GM23338 (cell line): ENCODE measurements at regions not wholly inside any gene's neighbourhood (a gene's known extent, or its start where the extent isn't known, plus 50 kb on each side); places are given as distances from the start of the nearest gene placed in this dataset.

Source experiments
- CREB1 ChIP-seq: fragments of 250-450 bp; sonication (Bioruptor Pico); IDR thresholded peaks from 2 replicates; pipeline ENCODE4 v1.5.0; 2020; ENCODE audit warnings: low read depth, mild to moderate bottlenecking, moderate library complexity
- EZH2 ChIP-seq: fragments of 200-600 bp; sonication (generic); IDR thresholded peaks from one replicate; pipeline ENCODE4 v1.8.0; 2017; ENCODE audit warnings: antibody characterized with exemption, mild to moderate bottlenecking, low read depth; ENCODE audit not compliant: unreplicated experiment
- EZH2phosphoT487 ChIP-seq: fragments of 200-600 bp; sonication (generic); IDR thresholded peaks from one replicate; pipeline ENCODE4 v1.8.1; 2018; ENCODE audit warnings: antibody characterized with exemption; ENCODE audit not compliant: unreplicated experiment
- JUNB ChIP-seq: IDR thresholded peaks from one replicate; pipeline ENCODE4 v1.6.1; 2016; ENCODE audit warnings: antibody characterized with exemption; ENCODE audit not compliant: unreplicated experiment
- NANOG ChIP-seq: IDR thresholded peaks from 2 replicates; pipeline ENCODE4 v1.6.1; 2016; ENCODE audit warnings: antibody characterized with exemption, borderline replicate concordance
- POLR2AphosphoS5 ChIP-seq: IDR thresholded peaks from 2 replicates; pipeline ENCODE4 v1.6.1; 2016; ENCODE audit warnings: antibody characterized with exemption, low read depth
- STAT1 ChIP-seq: IDR thresholded peaks from one replicate; pipeline ENCODE4 v1.6.1; 2016; ENCODE audit warnings: antibody characterized with exemption; ENCODE audit not compliant: unreplicated experiment
- ZNF114 ChIP-seq: fragments of 250-450 bp; sonication (Bioruptor Pico); IDR thresholded peaks from 2 replicates; pipeline ENCODE4 v1.5.0; 2020; ENCODE audit warnings: mild to moderate bottlenecking, moderate library complexity
- ZNF331 ChIP-seq: fragments of 250-450 bp; sonication (Bioruptor Pico); IDR thresholded peaks from 2 replicates; pipeline ENCODE4 v1.5.0; 2020; ENCODE audit warnings: low read depth, mild to moderate bottlenecking, moderate library complexity
- ZNF462 ChIP-seq: fragments of 250-450 bp; sonication (Bioruptor Pico); IDR thresholded peaks from 2 replicates; pipeline ENCODE4 v1.5.0; 2020; ENCODE audit warnings: mild to moderate bottlenecking, moderate library complexity
- TF ChIP-seq, protein P1 (sequence below), 2 experiments: fragments of 200-600 bp in 1 of 2; sonication (generic) in 1 of 2; conservative IDR thresholded peaks; 2 replicates each; pipeline versions ENCODE4 v1.5.1 to v1.6.1; 2016 to 2017; ENCODE audit warnings: antibody characterized with exemption in 2 of 2, low read depth in 2 of 2, mild to moderate bottlenecking in 2 of 2, moderate library complexity in 1 of 2
- TF ChIP-seq, protein P2 (sequence below): IDR thresholded peaks from one replicate; pipeline ENCODE4 v1.6.1; 2018; ENCODE audit warnings: antibody characterized with exemption; ENCODE audit not compliant: unreplicated experiment
- TF ChIP-seq, protein P3 (sequence below): IDR thresholded peaks from 2 replicates; pipeline ENCODE4 v1.6.1; 2016; ENCODE audit warnings: antibody characterized with exemption

DNA sequence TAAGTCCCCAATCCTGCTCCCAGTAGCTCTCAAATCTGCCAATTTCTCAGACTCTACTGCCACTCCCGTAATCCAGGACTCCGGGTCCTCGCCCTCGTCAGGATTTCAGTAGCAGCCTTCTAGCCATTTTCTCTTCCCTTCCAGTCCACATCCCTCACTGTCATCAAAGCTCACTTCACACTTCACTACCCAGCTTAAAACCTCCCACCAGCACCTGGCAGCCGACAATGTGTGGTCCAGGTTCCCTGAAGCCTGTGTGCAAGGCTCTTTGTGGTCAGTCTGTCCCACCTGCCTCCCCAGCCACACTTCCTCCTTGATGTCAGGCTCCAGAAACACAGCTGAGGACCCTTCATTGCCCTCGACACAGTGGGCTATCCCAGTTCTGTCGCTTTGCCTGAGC, 304.5 kb upstream of the ROPN1 start:
- TF ChIP-seq, protein P1, sequence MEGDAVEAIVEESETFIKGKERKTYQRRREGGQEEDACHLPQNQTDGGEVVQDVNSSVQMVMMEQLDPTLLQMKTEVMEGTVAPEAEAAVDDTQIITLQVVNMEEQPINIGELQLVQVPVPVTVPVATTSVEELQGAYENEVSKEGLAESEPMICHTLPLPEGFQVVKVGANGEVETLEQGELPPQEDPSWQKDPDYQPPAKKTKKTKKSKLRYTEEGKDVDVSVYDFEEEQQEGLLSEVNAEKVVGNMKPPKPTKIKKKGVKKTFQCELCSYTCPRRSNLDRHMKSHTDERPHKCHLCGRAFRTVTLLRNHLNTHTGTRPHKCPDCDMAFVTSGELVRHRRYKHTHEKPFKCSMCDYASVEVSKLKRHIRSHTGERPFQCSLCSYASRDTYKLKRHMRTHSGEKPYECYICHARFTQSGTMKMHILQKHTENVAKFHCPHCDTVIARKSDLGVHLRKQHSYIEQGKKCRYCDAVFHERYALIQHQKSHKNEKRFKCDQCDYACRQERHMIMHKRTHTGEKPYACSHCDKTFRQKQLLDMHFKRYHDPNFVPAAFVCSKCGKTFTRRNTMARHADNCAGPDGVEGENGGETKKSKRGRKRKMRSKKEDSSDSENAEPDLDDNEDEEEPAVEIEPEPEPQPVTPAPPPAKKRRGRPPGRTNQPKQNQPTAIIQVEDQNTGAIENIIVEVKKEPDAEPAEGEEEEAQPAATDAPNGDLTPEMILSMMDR (conservative IDR thresholded peaks at IDR 0.05; ENCODE audit: low read depth in 2 of 2), result no peak
- TF ChIP-seq, protein P2, sequence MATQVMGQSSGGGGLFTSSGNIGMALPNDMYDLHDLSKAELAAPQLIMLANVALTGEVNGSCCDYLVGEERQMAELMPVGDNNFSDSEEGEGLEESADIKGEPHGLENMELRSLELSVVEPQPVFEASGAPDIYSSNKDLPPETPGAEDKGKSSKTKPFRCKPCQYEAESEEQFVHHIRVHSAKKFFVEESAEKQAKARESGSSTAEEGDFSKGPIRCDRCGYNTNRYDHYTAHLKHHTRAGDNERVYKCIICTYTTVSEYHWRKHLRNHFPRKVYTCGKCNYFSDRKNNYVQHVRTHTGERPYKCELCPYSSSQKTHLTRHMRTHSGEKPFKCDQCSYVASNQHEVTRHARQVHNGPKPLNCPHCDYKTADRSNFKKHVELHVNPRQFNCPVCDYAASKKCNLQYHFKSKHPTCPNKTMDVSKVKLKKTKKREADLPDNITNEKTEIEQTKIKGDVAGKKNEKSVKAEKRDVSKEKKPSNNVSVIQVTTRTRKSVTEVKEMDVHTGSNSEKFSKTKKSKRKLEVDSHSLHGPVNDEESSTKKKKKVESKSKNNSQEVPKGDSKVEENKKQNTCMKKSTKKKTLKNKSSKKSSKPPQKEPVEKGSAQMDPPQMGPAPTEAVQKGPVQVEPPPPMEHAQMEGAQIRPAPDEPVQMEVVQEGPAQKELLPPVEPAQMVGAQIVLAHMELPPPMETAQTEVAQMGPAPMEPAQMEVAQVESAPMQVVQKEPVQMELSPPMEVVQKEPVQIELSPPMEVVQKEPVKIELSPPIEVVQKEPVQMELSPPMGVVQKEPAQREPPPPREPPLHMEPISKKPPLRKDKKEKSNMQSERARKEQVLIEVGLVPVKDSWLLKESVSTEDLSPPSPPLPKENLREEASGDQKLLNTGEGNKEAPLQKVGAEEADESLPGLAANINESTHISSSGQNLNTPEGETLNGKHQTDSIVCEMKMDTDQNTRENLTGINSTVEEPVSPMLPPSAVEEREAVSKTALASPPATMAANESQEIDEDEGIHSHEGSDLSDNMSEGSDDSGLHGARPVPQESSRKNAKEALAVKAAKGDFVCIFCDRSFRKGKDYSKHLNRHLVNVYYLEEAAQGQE, result no peak
- TF ChIP-seq POLR2AphosphoS5 (no peak), EZH2 (no peak), EZH2phosphoT487 (no peak), CREB1 (no peak), ZNF331 (CRISPR knock-in tag) (no peak), ZNF114 (no peak), STAT1 (no peak), ZNF462 (CRISPR knock-in tag) (no peak), NANOG (no peak), JUNB (no peak)
- TF ChIP-seq, protein P3, sequence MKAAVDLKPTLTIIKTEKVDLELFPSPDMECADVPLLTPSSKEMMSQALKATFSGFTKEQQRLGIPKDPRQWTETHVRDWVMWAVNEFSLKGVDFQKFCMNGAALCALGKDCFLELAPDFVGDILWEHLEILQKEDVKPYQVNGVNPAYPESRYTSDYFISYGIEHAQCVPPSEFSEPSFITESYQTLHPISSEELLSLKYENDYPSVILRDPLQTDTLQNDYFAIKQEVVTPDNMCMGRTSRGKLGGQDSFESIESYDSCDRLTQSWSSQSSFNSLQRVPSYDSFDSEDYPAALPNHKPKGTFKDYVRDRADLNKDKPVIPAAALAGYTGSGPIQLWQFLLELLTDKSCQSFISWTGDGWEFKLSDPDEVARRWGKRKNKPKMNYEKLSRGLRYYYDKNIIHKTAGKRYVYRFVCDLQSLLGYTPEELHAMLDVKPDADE, result no peak
